ENCODE measurements at regions not wholly inside any gene's neighbourhood (a gene's known extent, or its start where the extent isn't known, plus 50 kb on each side); places are given as distances from the start of the nearest gene placed in this dataset.
A peak's percentile ranks its signal among the peaks of the same experiment; 100 is the strongest.

DNA sequence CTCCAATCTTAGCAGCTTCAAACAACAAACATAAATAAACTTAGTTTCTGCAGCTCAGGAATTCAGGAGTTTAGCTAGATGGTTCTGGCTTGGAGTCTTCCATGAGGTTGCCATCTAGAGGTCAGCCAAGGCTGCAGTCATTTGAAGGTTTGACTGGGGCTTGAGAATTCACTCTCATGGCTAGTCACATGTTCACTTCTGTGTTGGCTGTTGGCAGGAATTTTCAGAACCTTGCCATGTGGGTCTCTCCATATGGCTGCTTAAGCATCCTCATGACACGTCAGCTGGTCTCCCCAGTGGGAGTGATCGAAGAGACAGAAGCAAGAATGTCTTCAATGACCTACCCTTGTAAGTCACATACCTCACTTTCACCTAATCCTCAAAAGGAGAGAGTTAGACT lies 269.2 kb upstream of the CNTN3 start:
- no peaks in the 10 kb centered on the region for H3K27me3 ChIP-seq
- no peak for ATAC-seq

DNA sequence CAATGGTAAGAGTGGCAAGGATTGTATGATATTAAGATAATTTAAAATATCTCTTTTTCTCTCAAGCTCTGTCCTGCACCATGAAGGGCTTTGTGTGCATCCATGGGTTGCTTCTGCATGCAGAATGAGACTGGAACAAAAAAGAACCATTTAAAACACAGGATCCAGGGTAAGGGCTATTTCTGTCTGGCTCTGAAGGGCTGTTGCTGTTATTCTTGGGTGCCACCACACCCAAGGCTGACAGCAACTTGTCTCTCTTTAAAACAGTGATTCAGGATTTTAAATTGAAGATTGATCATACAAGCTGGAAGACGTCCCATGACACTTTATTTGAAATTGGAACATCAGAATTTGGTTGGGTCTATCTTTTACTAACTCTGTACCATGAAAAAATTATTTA lies 268.8 kb upstream of the CNTN3 start:
- Histone ChIP-seq H3K4me1 (no peaks in the 10 kb centered on the region), H3K27ac (no peak overlapping the region), H3K9me3 (peaks cover 0 to 13% (median 4%) of the 10 kb centered on the region in 12 donors), H3K4me3 (no peak overlapping the region), H3K36me3 (no peaks in the 10 kb centered on the region), H3K27me3 (no peaks in the 10 kb centered on the region)
- DNase-seq (no peak), ATAC-seq (no peak)
- WGBS, 4 donors: 58 to 79% (median 66%) methylated on average over 1 of the region's 1 CpG
- TF ChIP-seq, protein P1, sequence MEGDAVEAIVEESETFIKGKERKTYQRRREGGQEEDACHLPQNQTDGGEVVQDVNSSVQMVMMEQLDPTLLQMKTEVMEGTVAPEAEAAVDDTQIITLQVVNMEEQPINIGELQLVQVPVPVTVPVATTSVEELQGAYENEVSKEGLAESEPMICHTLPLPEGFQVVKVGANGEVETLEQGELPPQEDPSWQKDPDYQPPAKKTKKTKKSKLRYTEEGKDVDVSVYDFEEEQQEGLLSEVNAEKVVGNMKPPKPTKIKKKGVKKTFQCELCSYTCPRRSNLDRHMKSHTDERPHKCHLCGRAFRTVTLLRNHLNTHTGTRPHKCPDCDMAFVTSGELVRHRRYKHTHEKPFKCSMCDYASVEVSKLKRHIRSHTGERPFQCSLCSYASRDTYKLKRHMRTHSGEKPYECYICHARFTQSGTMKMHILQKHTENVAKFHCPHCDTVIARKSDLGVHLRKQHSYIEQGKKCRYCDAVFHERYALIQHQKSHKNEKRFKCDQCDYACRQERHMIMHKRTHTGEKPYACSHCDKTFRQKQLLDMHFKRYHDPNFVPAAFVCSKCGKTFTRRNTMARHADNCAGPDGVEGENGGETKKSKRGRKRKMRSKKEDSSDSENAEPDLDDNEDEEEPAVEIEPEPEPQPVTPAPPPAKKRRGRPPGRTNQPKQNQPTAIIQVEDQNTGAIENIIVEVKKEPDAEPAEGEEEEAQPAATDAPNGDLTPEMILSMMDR (IDR thresholded peaks at IDR 0.05): no peak
- TF ChIP-seq POLR2A (IDR thresholded peaks at IDR 0.05): no peak
- intact Hi-C loops (cut with DNase I): no loop called here

More for the DNA sequence above, 269.2 kb upstream of the CNTN3 start:
- H3K4me3 ChIP-seq: no peak overlapping the region
- 38 to 66% (median 65%) methylated on average over 2 of the region's 2 CpGs for WGBS, 4 donors
- peaks cover 0 to 14% (median 4%) of the 10 kb centered on the region in 12 donors for H3K9me3 ChIP-seq
- DNase-seq: no peak
- no peaks in the 10 kb centered on the region for H3K36me3 ChIP-seq
- TF ChIP-seq, protein P1 (IDR thresholded peaks at IDR 0.05): peak in 1 of 12 donors; percentile 17
- no peak for TF ChIP-seq POLR2A (IDR thresholded peaks at IDR 0.05)
- no peak overlapping the region for H3K27ac ChIP-seq
- intact Hi-C loops (cut with DNase I): no loop called here
- no peaks in the 10 kb centered on the region for H3K4me1 ChIP-seq

DNA sequence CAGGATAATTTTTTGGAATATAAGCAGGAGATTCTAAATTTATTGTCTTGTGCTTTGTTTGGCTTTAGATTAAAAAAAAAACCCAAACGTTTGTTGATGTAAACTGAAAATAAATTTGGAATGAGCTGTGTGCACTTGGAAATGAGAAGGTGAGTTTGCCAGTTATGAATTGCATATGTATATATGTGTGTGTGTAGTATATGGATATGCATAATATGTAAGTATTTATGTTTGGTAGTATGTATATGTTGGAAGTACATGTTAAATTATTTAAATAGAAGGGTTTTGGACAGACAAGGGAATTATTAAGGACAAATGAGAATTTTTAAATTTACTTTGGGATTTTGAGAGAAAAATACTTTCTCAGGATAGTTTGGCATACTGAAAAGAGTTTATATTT lies 265.8 kb upstream of the CNTN3 start:
- H3K4me1 ChIP-seq: no peaks in the 10 kb centered on the region
- 21 to 39% (median 26%) methylated on average over 1 of the region's 1 CpG for WGBS, 4 donors

GRCh38 chr3:74866357-74867030 lies 252.0 kb upstream of the CNTN3 start:
- ATAC-seq (no peak), DNase-seq (no peak)
- H3K27ac ChIP-seq: no peak overlapping the region
- H3K4me1 ChIP-seq: no peaks in the 10 kb centered on the region
- H3K36me3 ChIP-seq: no peaks in the 10 kb centered on the region
- H3K9me3 ChIP-seq: no peaks in the 10 kb centered on the region
- 37 to 64% (median 56%) methylated on average over 1 of the region's 1 CpG for WGBS, 4 donors
- TF ChIP-seq, protein P1 (IDR thresholded peaks at IDR 0.05): no peak
- no peak for TF ChIP-seq POLR2A (IDR thresholded peaks at IDR 0.05)
- intact Hi-C loops (cut with DNase I): no loop called here
- no peak overlapping the region for H3K4me3 ChIP-seq
- H3K27me3 ChIP-seq: no peaks in the 10 kb centered on the region

More for the DNA sequence above, 265.8 kb upstream of the CNTN3 start:
- Histone ChIP-seq H3K9me3 (no peaks in the 10 kb centered on the region), H3K27ac (no peak overlapping the region), H3K27me3 (no peaks in the 10 kb centered on the region), H3K36me3 (no peaks in the 10 kb centered on the region), H3K4me3 (no peak overlapping the region)
- no peak for DNase-seq
- no peak for ATAC-seq
- no peak for TF ChIP-seq POLR2A (IDR thresholded peaks at IDR 0.05)
- TF ChIP-seq, protein P1 (IDR thresholded peaks at IDR 0.05): no peak
- intact Hi-C loops (cut with DNase I): no loop called here
